Thoracic aorta (tissue), 2 donors: ENCODE measurements at regions not wholly inside any gene's neighbourhood (a gene's known extent, or its start where the extent isn't known, plus 50 kb on each side); places are given as distances from the start of the nearest gene placed in this dataset.

Source experiments
- ATAC-seq: fragments of 150-250 bp; one replicate; pipeline ENCODE4 v1.8.0; 2017; ENCODE audit warnings: low read depth; ENCODE audit not compliant: insufficient number of reproducible peaks, low FRiP score
- DNase-seq: peaks from one replicate; pipeline ENCODE4 v3.0.0-alpha.2; 2020; ENCODE audit warnings: low spot score
- H3K27ac ChIP-seq, 2 donors: fragments of 200-600 bp; sonication (generic); 1 replicate in 1 of 2; 2 replicates in 1 of 2; pipeline ENCODE4 v1.5.1; 2016; ENCODE audit warnings: mild to moderate bottlenecking in 2 of 2, moderate library complexity in 2 of 2
- H3K27me3 ChIP-seq: fragments of 200-600 bp; sonication (generic); replicated peaks from 2 replicates; pipeline ENCODE4 v1.6.0; 2016; ENCODE audit warnings: mild to moderate bottlenecking; ENCODE audit not compliant: insufficient read depth
- H3K36me3 ChIP-seq: fragments of 200-600 bp; sonication (generic); one replicate; pipeline ENCODE4 v1.5.1; 2016
- H3K4me1 ChIP-seq, 2 donors: fragments of 200-600 bp; sonication (generic); 1 replicate in 1 of 2; 2 replicates in 1 of 2; pipeline versions ENCODE4 v1.5.1 to v1.6.0; 2016; ENCODE audit warnings: low read depth in 2 of 2, mild to moderate bottlenecking in 1 of 2; ENCODE audit not compliant: control insufficient read depth in 1 of 2
- H3K4me3 ChIP-seq: fragments of 200-600 bp; sonication (generic); 2 replicates; pipeline ENCODE4 v1.5.1; 2016; ENCODE audit warnings: mild to moderate bottlenecking
- H3K9me3 ChIP-seq: fragments of 200-600 bp; sonication (generic); 2 replicates; pipeline ENCODE4 v1.5.1; 2016
- CTCF ChIP-seq: fragments of 200-600 bp; sonication (generic); IDR thresholded peaks from one replicate; pipeline ENCODE4 v1.5.1; 2019; ENCODE audit warnings: antibody characterized with exemption

GRCh38 chr6:134458857-134459657 is 141.1 kb upstream of the SGK1 start:
- ATAC-seq (no peak), DNase-seq (no peak)
- TF ChIP-seq CTCF = no peak
- Histone ChIP-seq H3K4me3 (no peak overlapping the region), H3K36me3 (no peaks in the 10 kb centered on the region), H3K27me3 (no peaks in the 10 kb centered on the region), H3K27ac (no peak overlapping the region), H3K9me3 (no peaks in the 10 kb centered on the region), H3K4me1 (no peaks in the 10 kb centered on the region)

- Histone ChIP-seq H3K4me3 (no peak overlapping the region), H3K27ac (no peak overlapping the region), H3K27me3 (no peaks in the 10 kb centered on the region), H3K36me3 (no peaks in the 10 kb centered on the region), H3K9me3 (no peaks in the 10 kb centered on the region), H3K4me1 (no peaks in the 10 kb centered on the region)
- no peak for ATAC-seq
- no peak for DNase-seq
- TF ChIP-seq CTCF = no peak
Observed at GRCh38 chr6:134457941-134458340, 140.0 kb upstream of the SGK1 start.

GRCh38 chr6:134456226-134456625 is 138.3 kb upstream of the SGK1 start:
- Histone ChIP-seq H3K36me3 (no peaks in the 10 kb centered on the region), H3K27me3 (no peaks in the 10 kb centered on the region), H3K27ac (no peak overlapping the region), H3K4me3 (no peak overlapping the region), H3K9me3 (no peaks in the 10 kb centered on the region), H3K4me1 (no peaks in the 10 kb centered on the region)
- ATAC-seq (no peak), DNase-seq (no peak)
- TF ChIP-seq CTCF = no peak

GRCh38 chr6:134455319-134455718 is 137.4 kb upstream of the SGK1 start:
- Histone ChIP-seq H3K27me3 (no peaks in the 10 kb centered on the region), H3K9me3 (no peaks in the 10 kb centered on the region), H3K4me1 (no peaks in the 10 kb centered on the region), H3K4me3 (no peak overlapping the region), H3K27ac (no peak overlapping the region), H3K36me3 (no peaks in the 10 kb centered on the region)
- no peak for DNase-seq
- no peak for ATAC-seq
- TF ChIP-seq CTCF = no peak

- H3K4me3 ChIP-seq = no peak overlapping the region
- H3K36me3 ChIP-seq = no peaks in the 10 kb centered on the region
- no peaks in the 10 kb centered on the region for H3K9me3 ChIP-seq
- ATAC-seq (no peak), DNase-seq (no peak)
- no peaks in the 10 kb centered on the region for H3K27me3 ChIP-seq
- no peak for TF ChIP-seq CTCF
- no peak overlapping the region for H3K27ac ChIP-seq
- no peaks in the 10 kb centered on the region for H3K4me1 ChIP-seq
Observed at GRCh38 chr6:134454794-134455193, 136.9 kb upstream of the SGK1 start.
